ENCODE measurements at regions not wholly inside any gene's neighbourhood (a gene's known extent, or its start where the extent isn't known, plus 50 kb on each side); places are given as distances from the start of the nearest gene placed in this dataset.
"Not testable (repeated sequence)": the region's sequence is repeated elsewhere in the genome, so short reads cannot be mapped to it uniquely, and the experiment has no call there.

DNA sequence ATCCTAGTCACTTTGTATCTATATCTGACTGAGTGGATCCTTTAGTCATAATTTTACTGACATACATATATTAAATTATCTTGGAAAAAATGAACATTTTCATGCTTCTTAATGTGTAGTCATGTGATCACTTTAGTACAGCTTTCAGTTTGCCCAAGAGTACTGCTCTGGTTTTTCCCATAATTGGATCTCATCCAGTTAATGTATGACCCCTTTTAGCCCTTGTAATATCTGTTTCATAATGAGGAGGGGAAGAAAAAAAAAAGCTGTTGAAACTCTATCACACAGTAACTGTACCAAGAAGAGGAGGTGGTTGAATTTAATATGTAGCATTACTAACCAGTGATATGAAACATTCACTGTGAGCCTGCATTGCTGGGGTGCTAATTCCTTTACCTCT, 328.7 kb downstream of the PTPRC start:
- DNase-seq (ENCODE audit: low read depth in 2 of 3, low spot score in 1 of 3), result no peak

DNA sequence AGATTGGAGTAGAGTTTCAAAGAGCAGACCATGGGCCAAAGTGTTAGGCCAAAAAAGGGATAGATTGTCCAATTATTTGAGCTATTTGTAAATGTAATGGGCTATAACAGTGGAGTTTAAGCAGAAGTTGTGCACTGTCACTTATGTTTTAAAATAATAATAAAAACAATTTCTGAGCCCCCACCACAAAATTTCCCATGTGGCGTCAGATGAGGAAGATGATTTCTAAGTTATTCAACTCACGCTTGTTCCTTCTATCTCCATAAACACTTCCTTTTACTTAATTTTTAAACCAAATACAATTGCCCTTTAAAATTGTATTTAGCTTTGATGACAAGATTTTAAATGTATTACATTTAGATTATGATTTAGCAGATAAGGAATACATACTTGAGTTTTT, 330.0 kb downstream of the PTPRC start:
- DNase-seq (ENCODE audit: low read depth in 2 of 3, low spot score in 1 of 3), result no peak

DNA sequence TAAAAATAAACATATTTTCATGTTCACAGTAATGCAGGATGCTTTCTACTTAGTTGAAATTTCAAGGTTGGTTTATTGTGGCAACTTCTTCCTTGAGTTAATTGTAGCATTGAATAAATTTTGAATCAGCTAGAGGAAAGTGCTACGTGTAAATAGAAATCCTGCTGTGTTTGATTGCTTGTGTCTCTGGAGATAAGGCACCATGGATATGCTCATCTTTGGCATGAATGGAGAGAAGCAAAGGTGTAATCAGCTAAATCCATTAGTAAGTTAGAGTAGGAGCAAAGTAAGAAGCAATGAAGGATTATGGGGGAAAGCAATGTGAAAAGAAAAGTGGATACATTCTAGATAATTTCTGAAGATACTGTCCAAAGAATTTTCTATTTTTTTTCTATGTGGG, 331.1 kb downstream of the PTPRC start:
- DNase-seq (ENCODE audit: low read depth in 2 of 3, low spot score in 1 of 3), result no peak

DNA sequence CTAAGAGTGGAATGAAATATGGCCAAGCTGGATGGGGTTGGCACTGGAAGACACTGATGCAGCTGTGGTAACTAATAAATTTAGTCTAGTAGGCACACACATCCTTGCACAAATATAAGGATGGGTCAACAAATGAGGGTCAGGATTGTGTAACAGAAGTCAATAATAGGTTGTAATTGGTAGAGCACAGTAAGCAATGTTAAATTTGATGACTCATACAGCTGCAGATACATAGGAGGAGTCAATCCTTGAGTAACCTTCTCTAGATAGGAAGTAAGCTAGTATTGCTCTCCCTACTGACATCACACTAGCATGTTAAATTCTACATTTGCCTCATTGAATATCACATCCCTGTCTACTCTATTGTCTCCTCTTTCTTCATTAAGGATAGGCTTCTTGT, 332.1 kb downstream of the PTPRC start:
- no peak for DNase-seq (ENCODE audit: low read depth in 2 of 3, low spot score in 1 of 3)

DNA sequence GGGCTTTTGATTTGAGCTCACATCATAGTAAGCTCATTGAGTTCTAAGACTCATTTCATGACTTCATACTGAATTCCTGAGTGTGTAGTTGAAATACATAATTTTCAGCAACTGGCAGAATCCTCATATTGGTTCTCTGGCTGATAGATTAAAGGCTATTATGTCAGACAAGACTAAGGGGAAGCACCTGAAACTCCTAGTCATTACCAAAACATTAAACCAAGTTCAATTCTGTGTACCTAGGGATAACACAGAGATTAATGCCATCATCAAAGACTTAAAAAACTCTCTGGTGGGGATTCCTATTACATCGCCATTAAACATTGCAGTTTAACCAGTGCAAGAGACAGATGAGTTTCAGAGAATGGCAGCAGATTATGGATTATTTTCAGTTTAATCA, 339.1 kb downstream of the PTPRC start:
- no peak for DNase-seq (ENCODE audit: low read depth in 2 of 3, low spot score in 1 of 3)

DNA sequence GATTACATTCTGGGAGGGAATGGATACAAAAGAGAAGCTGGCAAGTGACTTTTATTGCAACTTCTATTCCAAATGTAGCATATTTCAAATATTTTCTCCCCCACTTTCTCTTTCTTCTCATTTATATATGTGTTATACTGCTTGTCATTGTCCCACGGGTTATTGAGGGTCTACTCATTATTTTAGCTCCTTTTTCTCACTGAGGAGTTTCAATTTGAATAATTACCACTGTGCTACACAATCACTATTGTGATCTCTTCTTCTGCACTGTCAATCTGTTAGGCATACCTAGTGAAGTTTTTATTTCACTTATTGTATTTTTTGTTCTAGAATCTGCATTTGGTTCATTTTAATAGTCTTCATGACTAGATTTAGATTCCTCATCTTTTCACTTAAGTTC, 339.7 kb downstream of the PTPRC start:
- no peak for DNase-seq (ENCODE audit: low read depth in 2 of 3, low spot score in 1 of 3)

DNA sequence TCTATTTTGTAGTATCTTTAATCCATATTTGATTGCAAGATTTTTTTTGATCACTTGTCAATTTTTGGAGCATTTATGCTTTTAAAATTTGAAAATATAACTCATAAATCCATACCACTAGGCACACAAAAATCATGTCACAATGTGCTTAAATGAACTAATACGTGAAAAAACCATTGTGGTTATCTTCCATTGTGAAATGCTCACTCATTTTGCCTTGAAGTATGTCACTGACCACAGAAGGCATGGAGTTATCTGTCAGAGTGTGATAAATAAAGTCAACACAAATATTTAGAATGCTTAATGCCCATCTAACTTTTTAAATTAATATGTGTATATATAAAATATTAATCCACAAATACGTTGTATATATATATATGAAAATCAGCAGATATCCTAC, 347.2 kb downstream of the PTPRC start:
- no peak for DNase-seq (ENCODE audit: low read depth in 2 of 3, low spot score in 1 of 3)

DNA sequence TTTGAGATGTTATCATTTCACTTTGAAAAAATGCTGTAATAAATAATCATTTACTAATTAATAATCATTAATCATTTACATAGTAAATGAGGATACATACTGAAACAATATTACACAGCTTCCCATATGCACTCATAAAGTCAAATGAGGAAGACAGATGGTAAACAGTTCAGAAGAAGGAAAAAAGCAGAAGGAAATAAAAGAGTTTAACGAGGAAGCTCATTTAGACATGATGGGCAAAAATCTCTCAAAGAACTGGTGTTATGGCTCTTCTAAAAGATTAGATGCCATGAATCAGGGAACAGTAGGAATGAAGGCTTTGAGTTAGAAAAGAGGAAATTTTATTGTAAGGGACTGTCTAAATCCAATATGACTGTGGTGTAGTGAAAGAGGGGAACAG, 347.6 kb downstream of the PTPRC start:
- no peak for DNase-seq (ENCODE audit: low read depth in 2 of 3, low spot score in 1 of 3)

DNA sequence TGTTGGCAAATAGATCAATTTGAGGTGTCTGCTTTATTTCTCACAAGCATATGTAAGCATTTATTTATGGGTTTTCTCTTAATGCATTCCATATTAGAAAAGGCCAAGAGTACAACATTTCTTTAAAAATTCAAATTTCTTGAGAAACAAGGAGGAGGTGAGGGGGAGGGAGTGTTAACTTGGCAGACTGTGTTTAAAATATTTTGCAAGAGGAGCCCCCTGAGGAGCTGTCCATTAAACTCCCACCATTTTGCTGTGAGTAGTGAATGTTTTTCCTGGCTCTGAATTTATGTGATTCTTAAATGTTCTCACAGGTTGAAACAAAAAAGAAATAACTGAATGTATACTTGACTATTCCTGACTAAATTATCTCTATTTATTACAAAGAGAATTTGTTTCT, 363.8 kb downstream of the PTPRC start:
- no peak for DNase-seq (ENCODE audit: low read depth in 2 of 3, low spot score in 1 of 3)

DNA sequence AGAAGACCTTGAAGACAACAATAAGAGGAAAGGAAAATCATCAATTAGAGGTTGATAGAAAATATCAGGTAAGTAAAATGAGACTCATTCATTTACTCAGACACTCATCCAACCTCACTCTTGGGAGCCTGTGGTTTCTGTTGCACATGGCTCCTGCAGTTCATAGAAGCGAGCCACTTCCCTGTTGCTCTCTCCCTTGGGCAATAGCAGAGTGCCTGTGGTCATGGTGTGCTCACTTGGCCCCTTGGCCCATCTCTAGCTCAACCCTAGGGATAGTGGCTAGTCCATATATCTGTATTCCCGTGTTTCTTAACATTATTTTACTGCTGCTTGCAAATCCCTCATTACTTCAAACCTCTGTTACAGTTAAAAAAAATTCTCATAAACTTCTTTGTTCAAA, 368.6 kb downstream of the PTPRC start:
- DNase-seq (ENCODE audit: low read depth in 2 of 3, low spot score in 1 of 3), result no peak

DNA sequence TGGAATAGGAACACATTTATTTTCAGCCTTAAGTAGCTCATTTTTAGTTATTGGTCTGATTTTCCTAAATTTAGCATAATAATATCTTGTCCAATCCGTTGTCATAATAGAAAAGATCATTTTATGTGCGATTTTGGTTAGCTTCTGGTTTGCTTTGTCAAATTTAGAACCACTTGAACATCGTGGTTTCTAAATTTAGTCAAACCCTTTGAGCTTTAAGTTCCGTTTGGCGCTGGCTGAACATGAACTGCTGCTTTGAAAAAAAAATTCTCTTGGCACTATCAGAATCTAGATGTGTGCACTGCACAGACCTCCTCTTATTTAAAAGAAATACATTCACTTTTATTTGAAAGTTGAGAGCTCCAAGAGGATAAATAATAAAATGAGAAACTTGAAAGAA, 370.6 kb downstream of the PTPRC start:
- DNase-seq (ENCODE audit: low read depth in 2 of 3, low spot score in 1 of 3), result no peak

DNA sequence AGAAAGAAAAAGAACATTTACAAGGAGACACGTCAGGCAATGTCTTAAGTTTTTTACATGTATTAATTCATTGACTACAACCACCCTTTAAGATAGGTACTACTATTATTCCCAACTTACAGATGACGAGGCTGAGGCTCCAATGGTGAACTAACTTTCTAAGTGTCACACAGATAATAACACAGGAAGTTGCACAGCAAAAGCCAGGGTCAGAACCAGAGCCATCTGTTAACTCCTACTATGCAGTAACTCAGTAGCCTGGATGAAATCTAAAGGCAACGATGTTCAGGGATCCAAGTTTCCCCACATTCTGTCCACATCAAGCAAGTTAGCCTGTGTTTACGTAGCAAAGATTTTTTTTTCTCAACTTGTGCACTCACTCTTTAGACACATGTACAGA, 371.7 kb downstream of the PTPRC start:
- DNase-seq (ENCODE audit: low read depth in 2 of 3, low spot score in 1 of 3), result no peak

DNA sequence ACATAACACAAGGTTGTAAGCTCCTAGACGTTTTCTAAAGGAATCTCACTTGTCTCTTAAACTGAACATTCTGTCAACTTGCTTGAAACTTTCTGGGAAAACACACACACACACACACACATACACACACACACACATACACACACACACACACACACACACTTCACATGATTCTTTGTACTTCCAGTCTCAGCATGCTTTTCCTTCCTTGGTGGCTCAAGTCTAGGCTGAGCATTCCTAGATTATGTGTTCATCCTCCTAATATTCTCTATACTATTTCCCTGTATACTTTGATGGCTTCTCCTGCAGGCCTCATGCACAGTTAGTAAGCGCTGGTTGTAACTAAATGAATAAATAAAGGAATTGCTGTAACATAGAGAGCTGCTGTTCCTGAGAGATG, 372.1 kb downstream of the PTPRC start:
- DNase-seq (ENCODE audit: low read depth in 2 of 3, low spot score in 1 of 3), result no peak

DNA sequence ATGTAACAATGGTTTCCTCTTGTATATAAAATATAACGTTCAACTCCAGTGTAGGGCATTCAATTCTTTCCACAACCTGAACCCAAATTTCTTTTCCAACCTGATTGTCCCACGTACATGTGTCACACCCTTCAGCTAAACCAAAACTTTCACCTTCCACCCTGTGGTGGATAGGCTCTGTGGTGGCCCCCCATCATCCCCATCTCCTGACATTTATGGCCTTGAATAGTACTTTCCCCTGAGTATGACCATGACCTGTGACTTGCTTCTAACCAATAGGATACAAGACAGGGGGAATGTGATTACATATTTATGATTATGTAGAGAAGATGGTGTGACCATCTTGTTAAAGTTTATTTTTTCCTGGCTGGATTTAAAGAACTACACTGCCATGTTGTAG, 377.0 kb downstream of the PTPRC start:
- no peak for DNase-seq (ENCODE audit: low read depth in 2 of 3, low spot score in 1 of 3)

DNA sequence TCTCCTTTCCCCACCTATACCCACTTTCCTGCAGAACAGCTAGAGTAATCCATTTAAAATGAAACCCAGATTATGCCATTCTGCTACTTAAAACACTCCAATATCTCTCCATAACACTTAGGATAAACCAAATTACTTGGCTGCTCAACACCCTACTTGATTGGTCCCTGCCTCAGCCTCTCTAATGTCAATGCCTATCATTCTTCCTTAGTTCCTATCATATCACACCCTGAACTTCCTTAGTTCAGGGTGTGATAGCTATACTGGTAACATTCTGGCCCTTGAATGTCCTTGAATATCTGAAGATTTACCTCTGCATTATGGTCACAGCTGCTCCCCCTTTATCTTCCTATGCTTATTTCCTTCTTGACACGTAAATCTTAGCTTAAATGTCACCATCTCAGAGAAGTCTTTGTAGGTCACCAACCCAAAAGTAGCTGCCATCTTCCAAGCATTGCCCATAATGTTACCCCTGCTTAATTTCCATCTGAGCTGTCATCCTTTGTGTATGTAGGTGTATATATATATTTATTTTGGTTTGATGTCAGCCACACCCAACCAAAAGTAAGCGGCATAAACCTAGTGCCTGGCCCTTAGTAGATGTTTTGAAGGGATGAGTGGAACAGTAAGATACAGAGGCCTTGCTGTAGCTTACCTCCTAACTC, 379.8 kb downstream of the PTPRC start:
- DNase-seq (ENCODE audit: low read depth in 2 of 3, low spot score in 1 of 3), result no peak

DNA sequence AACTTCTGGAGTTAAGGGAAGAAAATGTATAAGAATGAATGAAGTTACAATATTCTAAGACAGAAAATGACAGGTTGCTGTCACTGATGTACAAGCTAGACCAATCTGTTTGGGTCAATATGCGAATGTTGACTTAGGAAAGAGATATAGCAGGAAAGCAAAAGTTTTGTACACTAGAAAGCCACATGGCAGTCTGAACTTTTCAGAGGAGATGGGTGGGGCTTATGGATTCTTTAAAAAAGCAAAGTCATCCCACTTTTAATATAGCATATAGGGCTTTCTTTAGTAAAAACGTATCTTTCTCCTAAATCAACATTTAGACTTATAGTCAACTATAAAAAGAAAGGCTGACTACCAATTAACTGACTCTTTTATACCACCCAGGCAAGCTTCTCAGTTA, 381.2 kb downstream of the PTPRC start:
- DNase-seq (ENCODE audit: low read depth in 2 of 3, low spot score in 1 of 3), result no peak

DNA sequence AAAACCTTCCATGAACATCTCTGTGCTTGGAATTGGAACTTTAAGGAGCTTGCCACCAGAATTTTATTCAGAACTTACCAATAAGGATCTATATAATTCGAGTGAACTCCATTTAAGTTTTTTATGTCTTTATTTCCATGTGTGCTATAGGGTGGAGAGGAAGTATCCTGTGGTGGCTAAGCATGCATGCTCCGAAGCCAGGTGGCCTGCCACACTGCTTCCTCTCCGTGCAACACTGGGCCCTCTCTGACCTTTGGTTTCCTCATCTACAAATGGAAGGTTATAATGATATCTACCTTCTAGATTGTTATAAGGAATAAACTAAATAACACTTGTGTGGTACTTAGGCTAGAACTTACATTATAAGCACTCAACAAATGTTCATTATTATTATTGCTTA, 382.1 kb downstream of the PTPRC start:
- DNase-seq (ENCODE audit: low read depth in 2 of 3, low spot score in 1 of 3), result no peak

DNA sequence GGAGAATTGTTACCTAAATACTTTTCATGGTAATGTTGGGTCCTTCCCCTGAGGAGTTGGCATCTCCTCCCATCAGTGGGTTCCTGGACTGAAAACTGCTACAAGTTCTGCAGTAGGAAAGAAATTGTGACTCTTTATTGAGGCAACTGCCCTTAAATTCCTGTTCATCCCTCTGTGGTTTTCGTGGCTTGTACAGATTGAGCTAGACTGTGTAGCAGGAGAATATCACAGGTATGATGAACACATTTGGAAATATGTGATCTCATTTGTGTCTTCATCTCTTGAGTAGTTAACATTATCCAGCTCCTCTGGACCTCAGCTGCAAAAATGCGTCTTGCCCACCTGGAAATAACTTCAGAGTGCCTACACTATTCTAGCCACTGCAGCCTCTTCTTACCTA, 390.6 kb downstream of the PTPRC start:
- DNase-seq (ENCODE audit: low read depth in 2 of 3, low spot score in 1 of 3), result no peak

DNA sequence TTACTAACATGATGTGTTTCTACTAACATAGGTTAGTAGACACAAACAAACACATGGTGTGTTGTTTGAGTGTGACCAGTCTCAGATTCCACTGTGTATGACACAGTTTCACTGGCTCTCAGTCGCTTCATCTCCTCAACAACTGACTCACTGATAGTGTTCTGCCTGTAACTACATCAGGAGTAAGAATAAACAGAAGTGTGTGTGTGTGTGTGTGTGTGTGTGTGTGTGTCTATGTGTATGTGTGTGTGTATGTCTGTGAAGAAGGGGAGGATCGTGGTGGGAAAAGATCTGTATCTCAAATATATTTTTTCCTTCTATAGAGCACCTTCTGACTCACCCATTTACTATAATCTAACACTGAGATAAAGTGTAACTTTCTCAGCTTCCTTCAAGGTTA, 391.0 kb downstream of the PTPRC start:
- no peak for DNase-seq (ENCODE audit: low read depth in 2 of 3, low spot score in 1 of 3)

DNA sequence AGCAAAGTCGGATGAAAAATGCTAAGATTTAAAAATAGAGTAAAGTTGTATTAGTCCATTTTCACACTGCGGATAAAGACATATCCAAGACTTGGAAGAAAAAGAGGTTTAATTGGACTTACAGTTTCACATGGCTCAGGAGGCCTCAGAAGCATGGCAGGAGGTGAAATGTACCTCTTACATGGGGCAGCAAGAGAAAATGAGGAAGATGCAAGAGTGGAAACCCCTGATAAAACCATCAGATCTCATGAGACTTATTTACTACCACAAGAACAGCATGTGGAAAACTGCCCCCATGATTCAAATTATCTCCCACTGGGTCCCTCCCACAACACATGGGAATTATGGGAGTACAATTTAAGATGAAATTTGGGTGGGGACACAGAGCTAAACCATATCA, 391.7 kb downstream of the PTPRC start:
- not testable (repeated sequence) for DNase-seq (ENCODE audit: low read depth in 2 of 3, low spot score in 1 of 3)

DNA sequence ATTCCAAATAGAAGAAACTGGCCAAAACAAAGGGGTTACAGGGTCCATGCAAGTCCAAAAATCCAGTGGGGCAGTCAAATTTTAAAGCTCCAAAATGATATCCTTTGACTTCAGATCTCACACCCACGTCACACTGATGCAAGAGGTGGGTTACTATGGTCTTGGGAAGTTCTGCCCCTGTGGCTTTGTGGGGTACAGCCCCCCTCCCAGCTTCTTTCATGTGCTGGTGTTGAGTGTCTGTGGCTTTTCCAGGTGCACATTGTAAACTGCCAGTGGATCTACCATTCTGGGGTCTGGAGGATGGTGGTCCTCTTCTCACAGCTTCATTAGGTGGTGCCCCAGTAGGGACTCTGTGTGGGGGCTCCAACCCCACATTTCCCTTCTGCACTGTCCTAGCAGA, 392.3 kb downstream of the PTPRC start:
- DNase-seq (ENCODE audit: low read depth in 2 of 3, low spot score in 1 of 3), result not testable (repeated sequence)

DNA sequence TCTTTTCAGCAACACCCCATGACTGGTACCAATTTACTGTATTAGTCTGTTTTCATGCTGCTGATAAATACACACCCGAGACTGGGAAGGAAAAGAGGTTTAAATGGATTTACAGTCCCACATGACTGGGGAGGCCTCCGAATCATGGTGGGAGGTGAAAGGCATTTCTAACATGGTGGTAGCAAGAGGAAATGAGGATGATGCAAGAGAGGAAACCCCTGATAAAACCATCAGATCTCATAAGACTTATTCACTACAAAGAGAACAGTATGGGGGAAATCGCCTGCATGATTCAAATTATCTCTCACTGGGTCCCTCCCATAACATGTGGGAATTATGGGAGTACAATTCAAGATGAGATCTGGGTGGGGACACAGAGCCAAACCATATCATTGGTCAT, 393.6 kb downstream of the PTPRC start:
- DNase-seq (ENCODE audit: low read depth in 2 of 3, low spot score in 1 of 3), result not testable (repeated sequence)

DNA sequence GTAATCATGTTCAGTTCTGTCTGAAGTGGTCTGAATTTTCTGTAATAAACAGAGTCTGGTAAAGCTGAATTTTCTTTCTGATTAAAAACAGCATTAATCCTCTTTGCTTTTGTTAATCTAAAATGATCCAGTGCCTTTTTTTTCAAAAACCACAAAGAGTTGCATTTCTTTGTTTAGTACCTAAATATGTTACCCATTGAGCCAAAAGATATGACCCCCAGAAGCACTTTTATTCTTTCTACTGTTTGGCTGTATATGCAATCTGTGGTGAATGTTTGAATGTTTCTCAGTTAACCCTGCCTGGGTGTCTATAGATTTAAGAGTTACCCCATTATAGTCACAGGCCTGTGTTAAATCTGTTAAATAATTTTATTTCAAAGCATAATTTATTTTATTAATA, 394.8 kb downstream of the PTPRC start:
- DNase-seq (ENCODE audit: low read depth in 2 of 3, low spot score in 1 of 3), result no peak

DNA sequence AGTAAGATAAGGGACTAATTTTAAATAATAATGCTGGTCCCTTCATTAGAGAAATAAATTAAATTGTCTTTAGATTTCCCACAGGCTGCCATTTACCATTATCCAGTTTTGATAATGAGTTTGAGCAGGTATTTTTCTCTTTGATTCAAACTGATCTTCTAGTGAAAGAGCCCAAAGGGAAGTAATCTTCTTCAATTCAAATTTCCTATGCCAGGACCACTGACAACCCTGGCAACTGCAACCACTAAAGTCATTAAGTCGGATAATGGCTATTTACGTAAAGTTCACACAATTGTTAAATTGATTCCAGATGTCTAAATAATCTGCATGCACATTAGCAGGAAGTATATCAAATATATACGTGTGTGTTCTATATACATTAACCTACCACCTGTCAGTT, 399.3 kb downstream of the PTPRC start:
- no peak for DNase-seq (ENCODE audit: low read depth in 2 of 3, low spot score in 1 of 3)

Measured in stimulated activated CD4-positive, alpha-beta T cell treated with anti-CD3 and anti-CD28 coated beads, Interleukin-12 subunit alpha, Interleukin-12 subunit beta, amount 100 ng/mL, for 48 hours (primary cell).